Thymus (tissue), 11 donors: ENCODE measurements at regions not wholly inside any gene's neighbourhood (a gene's known extent, or its start where the extent isn't known, plus 50 kb on each side); places are given as distances from the start of the nearest gene placed in this dataset.

Experiments
- DNase-seq, 9 donors: peaks; one replicate each; pipeline ENCODE4 v3.0.0-alpha.2; 2013; ENCODE audit warnings: low spot score in 9 of 9, low read depth in 6 of 9, missing footprints in 1 of 9
- H3K27ac ChIP-seq, 2 donors: one replicate each; pipeline ENCODE4 v1.5.1; 2013; ENCODE audit warnings: control low read depth in 1 of 2, low read depth in 1 of 2, low read length in 1 of 2, mild to moderate bottlenecking in 1 of 2, moderate library complexity in 1 of 2
- H3K27me3 ChIP-seq, 2 donors: one replicate each; pipeline ENCODE4 v1.5.1; 2013; ENCODE audit warnings: low read length in 1 of 2; ENCODE audit not compliant: control insufficient read depth in 2 of 2, insufficient read depth in 1 of 2
- H3K36me3 ChIP-seq, 2 donors: one replicate each; pipeline ENCODE4 v1.5.1; 2013; ENCODE audit warnings: low read length in 1 of 2, mild to moderate bottlenecking in 1 of 2, moderate library complexity in 1 of 2; ENCODE audit not compliant: control insufficient read depth in 2 of 2, insufficient read depth in 2 of 2
- H3K4me1 ChIP-seq, 2 donors: one replicate each; pipeline ENCODE4 v1.5.1; 2013; ENCODE audit warnings: low read length in 2 of 2; ENCODE audit not compliant: control insufficient read depth in 2 of 2, insufficient read depth in 2 of 2
- H3K4me3 ChIP-seq, 2 donors: one replicate each; pipeline ENCODE4 v1.5.1; 2013; ENCODE audit warnings: low read length in 2 of 2, control low read depth in 1 of 2, mild to moderate bottlenecking in 1 of 2
- H3K9me3 ChIP-seq, 2 donors: one replicate each; pipeline ENCODE4 v1.5.1; 2013; ENCODE audit warnings: low read length in 1 of 2, mild to moderate bottlenecking in 1 of 2; ENCODE audit not compliant: control insufficient read depth in 2 of 2, insufficient read depth in 1 of 2
- WGBS: extraction: QIAGEN DNeasy Blood & Tissue Kit; methylation state at CpG from one replicate; pipeline ENCODE4 v1.1.7; 2013; 5-methylcytosine and 5-hydroxymethylcytosine counted together
- donor health status: healthy.

DNA sequence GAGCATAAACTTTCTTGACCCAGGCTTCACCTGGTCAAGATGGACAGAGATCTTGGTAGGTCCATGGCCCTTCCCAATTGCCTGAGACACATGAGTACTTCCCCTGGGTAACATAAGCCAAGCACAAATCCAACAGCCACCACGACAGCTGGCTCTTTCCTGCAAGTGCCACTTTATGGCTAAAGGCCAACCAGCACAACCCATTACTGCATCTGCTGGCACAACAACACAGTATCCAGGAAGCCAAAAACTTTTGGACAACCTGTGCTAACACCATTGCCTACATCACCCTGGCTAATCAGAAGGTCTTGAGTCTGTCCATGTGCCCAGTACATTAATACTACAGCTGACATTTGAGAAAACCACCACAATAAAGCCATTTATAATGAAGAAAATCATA lies 548.0 kb upstream of the SEMA3D start:
- H3K36me3 ChIP-seq = no peaks in the 10 kb centered on the region
- DNase-seq = no peak
- no peaks in the 10 kb centered on the region for H3K9me3 ChIP-seq
- H3K4me1 ChIP-seq = no peaks in the 10 kb centered on the region
- 88% methylated on average over 1 of the region's 1 CpG for WGBS
- no peak overlapping the region for H3K4me3 ChIP-seq
- no peak overlapping the region for H3K27ac ChIP-seq
- H3K27me3 ChIP-seq = no peaks in the 10 kb centered on the region

DNA sequence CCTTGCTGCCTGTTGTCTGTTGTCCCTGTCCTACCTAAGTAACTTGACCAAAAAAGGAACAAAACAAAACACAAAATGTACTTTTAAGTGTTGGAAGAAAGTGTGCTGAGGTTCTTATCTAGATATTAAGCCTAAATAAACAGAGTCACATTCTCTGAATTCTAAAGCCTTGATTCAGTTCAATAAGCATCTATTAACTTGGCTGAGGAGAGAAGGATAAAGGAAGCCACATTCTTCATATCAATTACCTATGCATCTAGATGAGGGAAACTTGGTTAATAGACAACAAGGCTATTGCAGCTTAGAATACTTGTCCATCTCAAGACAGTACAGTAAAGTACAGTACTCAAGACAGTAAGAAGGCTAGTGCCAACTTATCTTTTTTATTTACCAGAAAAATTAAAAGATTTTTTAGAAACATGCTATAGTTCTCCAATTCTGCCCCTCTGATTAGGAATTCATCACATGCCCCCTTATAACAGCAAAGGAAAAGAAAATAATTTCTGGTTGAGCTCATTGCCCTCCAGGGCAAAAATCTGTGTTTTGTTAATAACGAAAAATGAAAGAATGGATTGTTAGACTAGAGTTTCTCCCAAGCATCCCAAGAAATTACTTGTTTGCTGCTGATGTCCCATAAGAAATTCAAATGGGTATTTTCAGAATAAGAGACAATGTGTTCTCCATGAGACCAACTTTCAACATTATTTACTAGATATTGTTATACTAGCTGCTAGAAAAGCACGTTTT lies 546.5 kb upstream of the SEMA3D start:
- Histone ChIP-seq H3K4me3 (no peak overlapping the region), H3K9me3 (no peaks in the 10 kb centered on the region), H3K4me1 (no peaks in the 10 kb centered on the region), H3K36me3 (no peaks in the 10 kb centered on the region), H3K27me3 (no peaks in the 10 kb centered on the region), H3K27ac (no peak overlapping the region)
- 88% methylated on average over 2 of the region's 2 CpGs for WGBS
- DNase-seq = no peak

DNA sequence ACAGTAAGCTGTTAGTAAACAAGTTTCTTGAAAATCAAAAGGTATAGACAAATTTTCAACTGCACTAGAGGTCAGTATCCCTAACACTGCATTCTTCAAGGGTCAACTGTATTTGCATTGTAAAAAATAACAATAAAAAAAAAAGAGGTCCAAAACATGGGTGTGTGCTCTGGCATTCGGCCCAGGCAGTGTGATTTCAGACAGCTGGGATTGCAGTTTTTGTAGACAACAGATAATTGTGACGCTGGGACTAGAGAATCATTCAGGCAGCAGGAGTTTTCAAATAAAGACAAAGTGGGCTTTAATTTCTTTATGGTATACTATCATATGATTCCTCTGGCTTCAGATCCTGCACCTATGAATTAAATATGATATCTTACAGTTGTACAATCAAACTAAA lies 543.2 kb upstream of the SEMA3D start:
- WGBS = 86% methylated on average over 2 of the region's 2 CpGs
- Histone ChIP-seq H3K36me3 (no peaks in the 10 kb centered on the region), H3K4me1 (no peaks in the 10 kb centered on the region), H3K9me3 (no peaks in the 10 kb centered on the region), H3K27me3 (no peaks in the 10 kb centered on the region), H3K4me3 (no peak overlapping the region), H3K27ac (no peak overlapping the region)
- DNase-seq = no peak

DNA sequence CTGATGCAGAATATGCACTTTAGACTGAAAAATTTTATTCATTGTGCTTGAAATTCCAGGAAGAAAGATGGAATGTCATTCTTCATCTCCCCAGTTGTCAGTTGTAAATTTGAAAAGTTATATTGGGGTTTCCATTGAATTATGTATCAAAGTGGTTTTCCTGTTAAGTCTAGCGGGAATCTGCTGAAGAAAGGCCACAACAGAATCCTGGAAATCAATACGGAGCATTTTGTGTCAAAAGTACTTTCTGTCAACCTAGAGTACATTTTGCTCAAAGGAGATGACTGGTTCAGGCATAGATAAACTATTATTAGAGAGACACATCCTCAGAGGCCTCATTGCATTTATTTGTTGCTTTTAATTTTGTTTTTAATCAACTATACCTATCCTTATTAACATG lies 538.2 kb upstream of the SEMA3D start:
- H3K36me3 ChIP-seq = no peaks in the 10 kb centered on the region
- no peaks in the 10 kb centered on the region for H3K4me1 ChIP-seq
- no peak overlapping the region for H3K4me3 ChIP-seq
- no peak overlapping the region for H3K27ac ChIP-seq
- no peaks in the 10 kb centered on the region for H3K9me3 ChIP-seq
- H3K27me3 ChIP-seq = no peaks in the 10 kb centered on the region
- WGBS = 71% methylated on average over 2 of the region's 2 CpGs
- no peak for DNase-seq

DNA sequence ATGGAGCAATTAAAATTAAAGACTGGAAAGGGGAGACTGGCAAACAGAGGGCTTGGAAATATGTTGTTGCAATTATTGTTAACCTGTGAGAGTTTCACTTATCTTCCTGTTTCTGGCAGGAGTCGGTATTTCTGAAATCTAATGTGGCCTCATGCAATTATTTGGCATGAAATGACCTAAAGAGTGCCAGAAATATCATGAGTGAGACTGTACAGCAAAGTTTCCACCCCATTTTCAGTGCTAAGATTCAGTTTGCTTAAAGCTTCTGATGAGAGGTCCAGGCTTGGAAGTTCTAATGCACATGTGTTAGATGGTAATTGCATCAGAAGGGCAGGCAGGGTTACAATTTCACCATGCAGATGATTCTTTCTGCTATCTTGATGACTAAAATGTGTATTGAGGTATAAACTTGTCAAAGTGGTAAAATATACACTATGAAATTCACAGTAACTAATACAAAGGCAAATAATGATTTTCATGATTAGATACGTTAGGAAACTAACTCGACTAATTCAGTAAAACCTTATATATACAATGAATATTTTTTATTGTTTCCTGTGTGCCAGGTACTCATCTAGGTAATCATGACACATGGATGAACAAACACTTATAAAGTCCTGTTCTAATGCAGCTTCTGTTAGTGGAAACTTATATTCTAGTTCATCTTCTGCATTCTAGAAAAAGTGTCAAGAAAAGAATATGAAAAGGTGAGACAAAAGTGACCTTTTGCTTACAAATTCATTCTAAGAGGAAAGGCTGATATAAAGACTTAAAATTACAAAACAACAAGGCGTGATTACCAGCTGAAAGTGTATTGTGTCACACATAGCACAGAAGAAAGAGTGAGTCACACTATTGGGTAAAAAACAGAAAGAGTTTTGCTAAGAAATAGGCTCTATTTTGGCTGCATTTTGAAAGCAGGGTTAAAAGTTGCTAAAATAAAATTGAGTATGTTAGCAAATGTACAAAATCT lies 533.4 kb upstream of the SEMA3D start:
- Histone ChIP-seq H3K9me3 (no peaks in the 10 kb centered on the region), H3K27me3 (no peaks in the 10 kb centered on the region), H3K36me3 (no peaks in the 10 kb centered on the region), H3K4me3 (no peak overlapping the region), H3K27ac (no peak overlapping the region), H3K4me1 (no peaks in the 10 kb centered on the region)
- DNase-seq = peak in 1 of 9 donors; percentile 2
- WGBS = 84% methylated on average over 4 of the region's 4 CpGs

DNA sequence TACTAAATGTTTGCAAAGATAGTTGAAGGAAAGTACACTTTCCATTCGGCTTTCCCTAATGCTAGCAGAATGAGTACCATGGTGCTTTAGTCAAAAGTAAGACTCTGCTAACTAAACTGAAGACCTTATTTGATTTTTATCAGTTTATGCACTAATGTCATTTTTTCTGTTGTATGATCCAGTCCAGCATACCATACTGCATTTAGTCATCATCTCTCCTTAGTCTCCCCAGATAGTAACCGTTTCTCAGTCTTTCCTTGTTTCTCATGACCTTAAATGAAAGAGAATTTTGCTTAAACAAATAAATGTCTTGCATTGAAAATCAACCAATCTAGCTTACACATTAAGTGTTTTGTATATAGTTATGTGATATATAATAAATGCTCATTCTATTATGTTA lies 529.5 kb upstream of the SEMA3D start:
- no peak overlapping the region for H3K4me3 ChIP-seq
- DNase-seq = no peak
- no peaks in the 10 kb centered on the region for H3K36me3 ChIP-seq
- H3K27me3 ChIP-seq = no peaks in the 10 kb centered on the region
- 68% methylated on average over 2 of the region's 2 CpGs for WGBS
- H3K4me1 ChIP-seq = no peaks in the 10 kb centered on the region
- no peaks in the 10 kb centered on the region for H3K9me3 ChIP-seq
- H3K27ac ChIP-seq = no peak overlapping the region

DNA sequence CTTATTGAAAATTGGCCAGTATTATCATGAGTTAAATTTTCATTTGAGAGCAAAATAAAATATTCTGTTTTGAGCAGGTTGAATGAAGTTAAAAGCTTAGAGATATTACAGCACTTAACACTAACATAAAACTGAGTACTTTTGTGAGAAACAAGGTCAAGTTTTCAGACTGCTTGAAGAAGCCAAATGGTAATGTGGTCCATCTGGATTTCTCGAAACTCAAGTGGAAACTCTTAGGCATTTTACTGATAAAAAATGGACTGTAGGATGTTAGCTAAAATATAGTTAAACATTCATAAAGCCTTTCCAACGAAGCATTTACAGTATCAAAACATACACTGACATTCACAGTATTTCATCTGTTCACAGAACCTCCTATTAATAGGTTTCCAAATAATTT lies 528.1 kb upstream of the SEMA3D start:
- 86% methylated on average over 2 of the region's 2 CpGs for whole genome bisulfite sequencing
- Histone ChIP-seq H3K4me3 (no peak overlapping the region), H3K27ac (no peak overlapping the region), H3K36me3 (no peaks in the 10 kb centered on the region), H3K27me3 (no peaks in the 10 kb centered on the region), H3K4me1 (no peaks in the 10 kb centered on the region), H3K9me3 (no peaks in the 10 kb centered on the region)
- DNase-seq = no peak

DNA sequence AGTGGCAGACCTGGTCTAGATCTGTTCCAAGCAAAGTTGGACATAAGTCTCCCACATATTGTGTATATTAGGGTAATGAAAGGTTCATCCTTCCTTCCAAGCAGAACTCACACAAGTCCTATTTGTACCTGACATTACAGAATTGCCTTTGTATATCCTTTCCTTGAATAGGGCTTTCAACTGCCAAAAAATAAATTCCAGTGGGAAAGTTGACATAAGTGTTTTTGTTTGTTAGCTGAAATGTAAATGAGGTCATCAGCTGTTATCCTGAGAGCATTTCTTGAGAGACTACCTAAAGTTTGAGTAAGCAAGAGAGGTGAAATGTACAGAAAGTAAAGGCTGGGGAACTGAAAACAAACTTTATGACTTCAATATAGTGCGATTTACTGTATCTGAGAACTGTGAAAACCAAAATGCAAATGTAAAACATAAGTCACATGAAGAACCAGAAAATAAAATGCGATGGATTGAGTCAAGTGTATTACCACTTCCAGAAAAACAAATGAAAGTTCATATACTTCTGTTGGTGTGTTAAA lies 527.3 kb upstream of the SEMA3D start:
- Histone ChIP-seq H3K9me3 (no peaks in the 10 kb centered on the region), H3K36me3 (no peaks in the 10 kb centered on the region), H3K27ac (no peak overlapping the region), H3K4me1 (no peaks in the 10 kb centered on the region), H3K27me3 (no peaks in the 10 kb centered on the region), H3K4me3 (no peak overlapping the region)
- DNase-seq = no peak
- WGBS = 95% methylated on average over 2 of the region's 2 CpGs

DNA sequence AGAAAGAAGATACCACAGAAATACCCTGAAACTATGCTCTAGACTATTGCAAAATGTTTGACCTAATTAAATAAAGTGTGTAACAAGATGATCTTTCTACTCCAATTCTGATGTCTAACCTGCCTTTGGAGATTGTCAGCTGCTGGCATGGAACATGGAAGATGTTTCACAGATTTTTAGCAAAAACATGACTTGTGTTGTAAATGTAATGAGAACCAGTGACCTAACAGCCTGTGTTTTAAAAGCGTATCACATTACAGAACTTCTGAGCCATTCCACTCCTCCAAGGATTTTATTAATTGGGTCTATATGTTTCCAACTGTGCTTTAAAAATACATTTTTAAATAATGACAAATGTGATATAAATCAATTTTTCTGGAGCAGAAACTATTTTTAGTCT lies 526.3 kb upstream of the SEMA3D start:
- WGBS = 94% methylated on average over 1 of the region's 1 CpG
- no peaks in the 10 kb centered on the region for H3K9me3 ChIP-seq

More for the DNA sequence above, 526.3 kb upstream of the SEMA3D start:
- Histone ChIP-seq H3K4me1 (no peaks in the 10 kb centered on the region), H3K4me3 (no peak overlapping the region), H3K27ac (no peak overlapping the region), H3K27me3 (no peaks in the 10 kb centered on the region), H3K36me3 (no peaks in the 10 kb centered on the region)
- peak in 1 of 9 donors; percentile 10 for DNase-seq
